Choroid plexus epithelial cell (primary cell): ENCODE measurements at regions not wholly inside any gene's neighbourhood (a gene's known extent, or its start where the extent isn't known, plus 50 kb on each side); places are given as distances from the start of the nearest gene placed in this dataset.

Source experiments
- DNase-seq: peaks from one replicate; pipeline ENCODE4 v3.0.0-alpha.2; 2010; ENCODE audit warnings: low read depth
- H3K4me3 ChIP-seq: 2 replicates; pipeline ENCODE4 v1.5.1; 2011; ENCODE audit warnings: low read depth, mild to moderate bottlenecking, control low read depth, low read length, moderate library complexity
- TF ChIP-seq, protein P1 (sequence below): conservative IDR thresholded peaks from 2 replicates; pipeline ENCODE4 v1.5.1; 2011; ENCODE audit warnings: low read depth, mild to moderate bottlenecking, control low read depth, inconsistent platforms, low read length, moderate library complexity

DNA sequence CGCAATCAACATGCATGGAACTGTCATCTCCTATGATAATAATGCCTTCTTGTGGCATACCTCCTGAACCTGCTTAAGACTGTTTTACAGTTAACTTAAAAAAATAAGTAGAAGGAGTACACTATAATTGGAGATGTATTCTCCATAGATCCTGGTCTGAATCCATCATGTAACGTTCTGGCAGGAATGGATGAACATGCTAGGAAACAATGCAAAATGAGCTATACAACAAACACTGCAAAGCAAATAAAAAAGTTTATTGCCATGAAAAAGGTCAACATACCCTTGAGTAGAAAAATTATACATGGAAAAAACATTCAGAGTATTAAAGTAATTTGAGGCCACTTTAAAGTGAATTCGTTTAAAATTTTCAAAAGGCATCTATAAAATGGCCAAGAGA, 71.5 kb upstream of the SCN7A start:
- H3K4me3 ChIP-seq: no peak overlapping the region
- TF ChIP-seq, protein P1, sequence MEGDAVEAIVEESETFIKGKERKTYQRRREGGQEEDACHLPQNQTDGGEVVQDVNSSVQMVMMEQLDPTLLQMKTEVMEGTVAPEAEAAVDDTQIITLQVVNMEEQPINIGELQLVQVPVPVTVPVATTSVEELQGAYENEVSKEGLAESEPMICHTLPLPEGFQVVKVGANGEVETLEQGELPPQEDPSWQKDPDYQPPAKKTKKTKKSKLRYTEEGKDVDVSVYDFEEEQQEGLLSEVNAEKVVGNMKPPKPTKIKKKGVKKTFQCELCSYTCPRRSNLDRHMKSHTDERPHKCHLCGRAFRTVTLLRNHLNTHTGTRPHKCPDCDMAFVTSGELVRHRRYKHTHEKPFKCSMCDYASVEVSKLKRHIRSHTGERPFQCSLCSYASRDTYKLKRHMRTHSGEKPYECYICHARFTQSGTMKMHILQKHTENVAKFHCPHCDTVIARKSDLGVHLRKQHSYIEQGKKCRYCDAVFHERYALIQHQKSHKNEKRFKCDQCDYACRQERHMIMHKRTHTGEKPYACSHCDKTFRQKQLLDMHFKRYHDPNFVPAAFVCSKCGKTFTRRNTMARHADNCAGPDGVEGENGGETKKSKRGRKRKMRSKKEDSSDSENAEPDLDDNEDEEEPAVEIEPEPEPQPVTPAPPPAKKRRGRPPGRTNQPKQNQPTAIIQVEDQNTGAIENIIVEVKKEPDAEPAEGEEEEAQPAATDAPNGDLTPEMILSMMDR: no peak
- no peak for DNase-seq

DNA sequence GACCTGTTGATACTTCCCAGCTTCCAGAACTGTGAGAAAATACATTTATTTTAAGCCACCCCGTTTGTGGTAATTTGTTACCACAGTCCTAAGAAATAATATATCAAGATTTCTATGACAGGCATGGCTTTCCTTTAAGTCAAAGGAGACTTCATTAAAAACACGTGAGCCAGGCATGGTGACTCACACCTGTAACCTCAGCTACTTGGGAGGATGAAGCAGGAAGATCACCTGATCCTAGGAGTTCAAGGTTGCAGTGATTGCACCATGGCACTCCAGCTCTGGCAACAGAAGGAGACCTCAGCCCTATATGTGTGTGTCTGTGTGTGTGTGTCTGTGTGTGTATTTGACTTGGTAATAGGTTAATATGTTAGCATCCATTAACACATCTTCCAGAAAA, 69.8 kb upstream of the SCN7A start:
- no peak for DNase-seq
- TF ChIP-seq, protein P1: no peak
- H3K4me3 ChIP-seq: no peak overlapping the region

DNA sequence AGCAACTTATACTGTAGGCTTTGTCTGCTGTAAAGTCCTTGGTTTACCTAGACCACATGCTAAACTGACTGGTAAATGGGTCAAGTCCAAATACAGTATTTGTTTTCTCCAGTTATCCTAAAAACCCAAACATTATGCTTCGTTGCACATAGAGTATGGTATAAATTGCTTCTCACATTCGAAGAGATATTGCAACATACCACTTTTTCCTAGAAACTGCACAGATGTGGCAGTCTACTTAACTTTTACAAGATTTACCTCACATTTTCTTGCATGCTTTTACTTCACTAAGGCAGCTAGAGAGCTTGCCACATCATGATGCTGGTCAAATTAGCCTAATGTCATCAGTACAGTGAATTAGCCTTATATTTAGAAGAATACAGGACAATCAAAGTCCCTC, 66.0 kb upstream of the SCN7A start:
- TF ChIP-seq, protein P1: no peak
- no peak overlapping the region for H3K4me3 ChIP-seq
- DNase-seq: no peak

DNA sequence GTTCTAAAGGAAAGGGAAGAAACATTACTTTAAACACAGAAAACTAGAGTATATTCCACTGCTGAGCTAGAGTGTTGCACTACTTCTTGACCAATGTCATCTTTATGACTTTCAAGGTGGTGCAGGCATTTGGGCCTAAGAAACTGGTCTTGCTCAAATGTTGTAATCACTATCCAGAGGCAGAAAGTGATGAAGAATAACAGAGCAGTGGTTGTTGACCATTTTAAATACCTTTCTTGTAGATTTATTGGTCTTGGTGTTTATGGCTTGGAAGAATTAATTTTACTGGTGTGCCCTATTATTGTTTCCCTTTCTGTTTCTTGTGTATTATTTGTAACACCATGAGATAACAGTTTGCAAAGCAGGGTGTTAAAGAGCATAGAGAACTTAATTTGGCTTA, 56.9 kb upstream of the SCN7A start:
- TF ChIP-seq, protein P1: no peak
- H3K4me3 ChIP-seq: no peak overlapping the region

DNA sequence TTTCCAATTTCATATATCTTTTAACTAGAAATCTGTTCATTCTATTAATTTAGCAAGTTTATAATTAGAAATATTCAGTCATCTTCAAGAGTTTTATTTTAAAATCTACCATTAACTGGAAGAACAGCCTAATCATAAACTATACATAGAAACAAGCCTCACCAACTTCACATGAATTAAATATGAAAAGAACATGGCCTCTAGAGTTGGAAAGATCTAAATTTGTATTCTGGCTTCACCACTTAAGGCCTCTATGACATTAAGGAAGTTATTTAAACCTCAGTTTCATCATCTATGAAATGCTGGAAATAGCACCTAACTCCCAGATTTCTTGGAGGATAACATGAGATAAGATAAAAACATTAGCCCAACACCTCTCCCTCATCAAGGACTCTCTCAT, 51.4 kb upstream of the SCN7A start:
- TF ChIP-seq, protein P1: no peak
- H3K4me3 ChIP-seq: no peak overlapping the region
- no peak for DNase-seq

More for the DNA sequence above, 56.9 kb upstream of the SCN7A start:
- no peak for DNase-seq
